ENCODE measurements at regions not wholly inside any gene's neighbourhood (a gene's known extent, or its start where the extent isn't known, plus 50 kb on each side); places are given as distances from the start of the nearest gene placed in this dataset.

- no peak for DNase-seq
These were observed 128.1 kb upstream of the JUN start for GRCh38 chr1:58911841-58912499.

- DNase-seq: no peak
These were observed 131.1 kb upstream of the JUN start for GRCh38 chr1:58914925-58915324.

GRCh38 chr1:58917436-58917835 is 133.6 kb upstream of the JUN start:
- no peak for DNase-seq

- no peak for DNase-seq
These were observed 135.5 kb upstream of the JUN start for GRCh38 chr1:58919226-58919958.

GRCh38 chr1:58919959-58920321 is 136.1 kb upstream of the JUN start:
- DNase-seq: no peak

- no peak for DNase-seq
These were observed 137.5 kb upstream of the JUN start for GRCh38 chr1:58921342-58921741.

GRCh38 chr1:58921751-58922150 is 137.9 kb upstream of the JUN start:
- DNase-seq: no peak

- DNase-seq: peak; percentile 50
These were observed 138.6 kb upstream of the JUN start for GRCh38 chr1:58922302-58923089.

GRCh38 chr1:58923090-58923470 is 139.2 kb upstream of the JUN start:
- no peak for DNase-seq

GRCh38 chr1:58924016-58924565 is 140.2 kb upstream of the JUN start:
- DNase-seq: no peak

- no peak for DNase-seq
These were observed 141.0 kb upstream of the JUN start for GRCh38 chr1:58924821-58925220.

- DNase-seq: no peak
These were observed 141.4 kb upstream of the JUN start for GRCh38 chr1:58925247-58925646.

- no peak for DNase-seq
These were observed 142.3 kb upstream of the JUN start for GRCh38 chr1:58926152-58926551.

- DNase-seq: peak; percentile 20
These were observed 143.3 kb upstream of the JUN start for GRCh38 chr1:58927041-58927721.

- no peak for DNase-seq
These were observed 143.9 kb upstream of the JUN start for GRCh38 chr1:58927722-58928085.

- no peak for DNase-seq
These were observed 144.7 kb upstream of the JUN start for GRCh38 chr1:58928514-58928913.

GRCh38 chr1:58929671-58930325 is 146.0 kb upstream of the JUN start:
- no peak for DNase-seq

- no peak for DNase-seq
These were observed 147.2 kb upstream of the JUN start for GRCh38 chr1:58931024-58931423.

- DNase-seq: no peak
These were observed 147.9 kb upstream of the JUN start for GRCh38 chr1:58931756-58932155.

- peak; percentile 80 for DNase-seq
These were observed 149.2 kb upstream of the JUN start for GRCh38 chr1:58932859-58933598.

- DNase-seq: peak; percentile 23
These were observed 149.7 kb upstream of the JUN start for GRCh38 chr1:58933599-58933926.

- no peak for DNase-seq
These were observed 150.9 kb upstream of the JUN start for GRCh38 chr1:58934706-58935105.
